Stimulated activated naive CD4-positive, alpha-beta T cell treated with Interleukin-2 at 50 U/mL for 16 hours (primary cell): ENCODE measurements at regions not wholly inside any gene's neighbourhood (a gene's known extent, or its start where the extent isn't known, plus 50 kb on each side); places are given as distances from the start of the nearest gene placed in this dataset.

ENCODE experiments used
- DNase-seq: peaks from one replicate; lab custom pipeline; 2025; lab: John Stamatoyannopoulos, UW

GRCh38 chr2:234676783-234677450 is 180.0 kb upstream of the ARL4C start:
- DNase-seq, result no peak

GRCh38 chr2:234676109-234676782 is 179.4 kb upstream of the ARL4C start:
- no peak for DNase-seq

GRCh38 chr2:234674781-234675201 is 177.9 kb upstream of the ARL4C start:
- no peak for DNase-seq

GRCh38 chr2:234673961-234674759 is 177.3 kb upstream of the ARL4C start:
- no peak for DNase-seq

- DNase-seq, result no peak
These were observed 176.6 kb upstream of the ARL4C start for GRCh38 chr2:234673501-234673900.

GRCh38 chr2:234672498-234673150 is 175.7 kb upstream of the ARL4C start:
- no peak for DNase-seq

GRCh38 chr2:234671716-234672115 is 174.8 kb upstream of the ARL4C start:
- no peak for DNase-seq

GRCh38 chr2:234671231-234671630 is 174.3 kb upstream of the ARL4C start:
- DNase-seq, result no peak

GRCh38 chr2:234670806-234671205 is 173.9 kb upstream of the ARL4C start:
- DNase-seq, result no peak

GRCh38 chr2:234670052-234670451 is 173.2 kb upstream of the ARL4C start:
- no peak for DNase-seq

GRCh38 chr2:234669621-234670020 is 172.7 kb upstream of the ARL4C start:
- DNase-seq, result no peak

- DNase-seq, result no peak
These were observed 172.1 kb upstream of the ARL4C start for GRCh38 chr2:234669001-234669400.

GRCh38 chr2:234666911-234667310 is 170.0 kb upstream of the ARL4C start:
- no peak for DNase-seq

- DNase-seq, result no peak
These were observed 168.4 kb upstream of the ARL4C start for GRCh38 chr2:234665304-234665703.

GRCh38 chr2:234661849-234662248 is 165.0 kb upstream of the ARL4C start:
- no peak for DNase-seq

GRCh38 chr2:234661175-234661574 is 164.3 kb upstream of the ARL4C start:
- no peak for DNase-seq

GRCh38 chr2:234655706-234656105 is 158.8 kb upstream of the ARL4C start:
- DNase-seq, result no peak

GRCh38 chr2:234650911-234651310 is 154.0 kb upstream of the ARL4C start:
- no peak for DNase-seq

- DNase-seq, result no peak
These were observed 153.1 kb upstream of the ARL4C start for GRCh38 chr2:234649951-234650350.

- no peak for DNase-seq
These were observed 146.5 kb upstream of the ARL4C start for GRCh38 chr2:234643407-234643806.

- no peak for DNase-seq
These were observed 144.2 kb upstream of the ARL4C start for GRCh38 chr2:234641086-234641485.

GRCh38 chr2:234640657-234641056 is 143.8 kb upstream of the ARL4C start:
- no peak for DNase-seq
